Iris pigment epithelial cell (primary cell): ENCODE measurements at regions not wholly inside any gene's neighbourhood (a gene's known extent, or its start where the extent isn't known, plus 50 kb on each side); places are given as distances from the start of the nearest gene placed in this dataset.
A peak's percentile ranks its signal among the peaks of the same experiment; 100 is the strongest.

Experiments used
- DNase-seq: peaks from one replicate; pipeline ENCODE4 v3.0.0-alpha.2; 2011; ENCODE audit warnings: low read depth

- no peak for DNase-seq
Observed at GRCh38 chr4:96784336-96784735, 944.4 kb downstream of the PDHA2 start.

- DNase-seq = no peak
Observed at GRCh38 chr4:96786306-96786705, 946.4 kb downstream of the PDHA2 start.

- no peak for DNase-seq
Observed at GRCh38 chr4:96787766-96788165, 947.9 kb downstream of the PDHA2 start.

GRCh38 chr4:96809563-96809962 is 969.7 kb downstream of the PDHA2 start:
- DNase-seq = no peak

GRCh38 chr4:96827086-96827485 is 987.2 kb downstream of the PDHA2 start:
- DNase-seq = no peak

GRCh38 chr4:96833831-96834230 is 993.9 kb downstream of the PDHA2 start:
- DNase-seq = peak; percentile 53

- DNase-seq = no peak
Observed at GRCh38 chr4:96835991-96836390, 996.1 kb downstream of the PDHA2 start.

- no peak for DNase-seq
Observed at GRCh38 chr4:96839441-96839840, 999.5 kb downstream of the PDHA2 start.

- no peak for DNase-seq
Observed at GRCh38 chr4:96841801-96842200, 1001.9 kb downstream of the PDHA2 start.

- DNase-seq = no peak
Observed at GRCh38 chr4:96844858-96845490, 1005.1 kb downstream of the PDHA2 start.

GRCh38 chr4:96845819-96846218 is 1005.9 kb downstream of the PDHA2 start:
- DNase-seq = no peak

GRCh38 chr4:96874657-96875056 is 1034.8 kb downstream of the PDHA2 start:
- no peak for DNase-seq

- DNase-seq = no peak
Observed at GRCh38 chr4:96879527-96879926, 1039.6 kb downstream of the PDHA2 start.

- no peak for DNase-seq
Observed at GRCh38 chr4:96887857-96888256, 1048.0 kb downstream of the PDHA2 start.

GRCh38 chr4:96894621-96895020 is 1054.7 kb downstream of the PDHA2 start:
- no peak for DNase-seq

- no peak for DNase-seq
Observed at GRCh38 chr4:96895826-96896225, 1055.9 kb downstream of the PDHA2 start.

- peak; percentile 13 for DNase-seq
Observed at GRCh38 chr4:96912716-96913115, 1072.8 kb downstream of the PDHA2 start.

GRCh38 chr4:96913441-96914080 is 1073.7 kb downstream of the PDHA2 start:
- DNase-seq = peak; percentile 32

- DNase-seq = no peak
Observed at GRCh38 chr4:96916711-96917110, 1076.8 kb downstream of the PDHA2 start.

GRCh38 chr4:96936886-96937285 is 1097.0 kb downstream of the PDHA2 start:
- no peak for DNase-seq

GRCh38 chr4:96946552-96946951 is 1106.7 kb downstream of the PDHA2 start:
- DNase-seq = no peak

- no peak for DNase-seq
Observed at GRCh38 chr4:96952610-96953009, 1112.7 kb downstream of the PDHA2 start.

GRCh38 chr4:96955226-96955625 is 1115.3 kb downstream of the PDHA2 start:
- no peak for DNase-seq

GRCh38 chr4:96955691-96956090 is 1115.8 kb downstream of the PDHA2 start:
- no peak for DNase-seq
